ENCODE measurements at regions not wholly inside any gene's neighbourhood (a gene's known extent, or its start where the extent isn't known, plus 50 kb on each side); places are given as distances from the start of the nearest gene placed in this dataset.
A peak's percentile ranks its signal among the peaks of the same experiment; 100 is the strongest.
"Not testable (repeated sequence)": the region's sequence is repeated elsewhere in the genome, so short reads cannot be mapped to it uniquely, and the experiment has no call there.

DNA sequence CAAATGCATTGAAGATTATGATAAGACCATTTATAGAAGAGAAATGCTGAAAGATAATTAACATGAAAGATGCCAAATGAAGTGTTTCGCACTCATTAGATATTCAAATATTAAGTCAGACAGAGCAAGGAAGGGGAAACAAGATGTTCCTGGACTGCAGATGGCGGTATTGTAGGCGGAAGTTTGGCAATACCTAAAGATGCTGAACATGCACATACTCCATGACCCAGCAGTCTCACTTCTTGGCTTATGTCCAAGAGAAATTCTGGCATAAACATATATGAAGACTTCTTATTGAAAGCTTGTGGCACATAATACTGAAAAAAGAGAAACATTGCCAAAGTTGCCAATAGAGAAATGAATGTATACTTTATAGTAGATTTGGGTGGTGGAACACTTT, 325.4 kb upstream of the SEMA3C start:
- peak in 1 of 6 donors; percentile 14 for DNase-seq (ENCODE audit: low read depth in 4 of 6, low spot score in 6 of 6)
- no peaks in the 10 kb centered on the region for H3K4me1 ChIP-seq (ENCODE audit: control insufficient read depth, insufficient read depth, low read length)
- no CpG with 5 or more reads among the region's 3 CpGs for WGBS (ENCODE audit: insufficient coverage)
- H3K4me3 ChIP-seq (ENCODE audit: low read depth, low read length): no peak overlapping the region
- H3K27ac ChIP-seq (ENCODE audit: low read depth, low read length): no peak overlapping the region
- H3K36me3 ChIP-seq (ENCODE audit: control insufficient read depth, insufficient read depth, low read length): no peaks in the 10 kb centered on the region
- no peaks in the 10 kb centered on the region for H3K27me3 ChIP-seq (ENCODE audit: control insufficient read depth, insufficient read depth, low read length)
- no peaks in the 10 kb centered on the region for H3K9me3 ChIP-seq (ENCODE audit: control insufficient read depth, insufficient read depth, low read length)

- H3K36me3 ChIP-seq (ENCODE audit: control insufficient read depth, insufficient read depth, low read length): no peaks in the 10 kb centered on the region
- H3K4me1 ChIP-seq (ENCODE audit: control insufficient read depth, insufficient read depth, low read length): peaks cover 7% of the 10 kb centered on the region
- H3K27me3 ChIP-seq (ENCODE audit: control insufficient read depth, insufficient read depth, low read length): no peaks in the 10 kb centered on the region
- H3K9me3 ChIP-seq (ENCODE audit: control insufficient read depth, insufficient read depth, low read length): no peaks in the 10 kb centered on the region
- 100% methylated on average over 2 of the region's 2 CpGs for WGBS (ENCODE audit: insufficient coverage)
- H3K4me3 ChIP-seq (ENCODE audit: low read depth, low read length): no peak overlapping the region
- H3K27ac ChIP-seq (ENCODE audit: low read depth, low read length): no peak overlapping the region
- no peak for DNase-seq (ENCODE audit: low read depth in 4 of 6, low spot score in 6 of 6)
Observed at GRCh38 chr7:81236560-81236959, 317.7 kb upstream of the SEMA3C start.

DNA sequence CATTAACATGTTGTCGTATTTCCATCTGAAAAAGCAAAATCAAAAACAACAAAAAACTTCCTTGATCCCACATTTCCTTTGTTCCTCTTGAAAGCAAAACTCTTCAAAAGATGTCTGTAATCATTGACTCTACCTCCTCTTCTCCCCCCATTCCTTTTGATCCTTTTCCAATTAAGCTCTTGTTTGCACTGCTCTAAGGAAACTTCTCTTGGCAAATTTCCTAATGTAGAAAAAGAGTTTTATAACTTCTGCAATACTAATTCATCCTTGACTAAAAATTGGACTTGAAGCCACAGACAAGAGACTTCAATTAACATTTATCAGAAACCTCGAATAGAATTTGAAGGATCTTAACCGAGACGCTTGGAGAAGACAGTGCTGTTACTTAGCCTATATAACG, 317.1 kb upstream of the SEMA3C start:
- Histone ChIP-seq H3K4me1 (ENCODE audit: control insufficient read depth, insufficient read depth, low read length) (peaks cover 7% of the 10 kb centered on the region), H3K27ac (ENCODE audit: low read depth, low read length) (no peak overlapping the region), H3K9me3 (ENCODE audit: control insufficient read depth, insufficient read depth, low read length) (no peaks in the 10 kb centered on the region), H3K27me3 (ENCODE audit: control insufficient read depth, insufficient read depth, low read length) (no peaks in the 10 kb centered on the region), H3K36me3 (ENCODE audit: control insufficient read depth, insufficient read depth, low read length) (no peaks in the 10 kb centered on the region), H3K4me3 (ENCODE audit: low read depth, low read length) (no peak overlapping the region)
- WGBS (ENCODE audit: insufficient coverage): 44% methylated on average over 1 of the region's 5 CpGs
- DNase-seq (ENCODE audit: low read depth in 4 of 6, low spot score in 6 of 6): peak in 1 of 6 donors; percentile 17

GRCh38 chr7:81234896-81235295, 316.0 kb upstream of the SEMA3C start:
- H3K4me3 ChIP-seq (ENCODE audit: low read depth, low read length): no peak overlapping the region
- H3K9me3 ChIP-seq (ENCODE audit: control insufficient read depth, insufficient read depth, low read length): no peaks in the 10 kb centered on the region
- WGBS (ENCODE audit: insufficient coverage): 83% methylated on average over 1 of the region's 1 CpG
- no peaks in the 10 kb centered on the region for H3K27me3 ChIP-seq (ENCODE audit: control insufficient read depth, insufficient read depth, low read length)
- H3K27ac ChIP-seq (ENCODE audit: low read depth, low read length): no peak overlapping the region
- peaks cover 7% of the 10 kb centered on the region for H3K4me1 ChIP-seq (ENCODE audit: control insufficient read depth, insufficient read depth, low read length)
- no peaks in the 10 kb centered on the region for H3K36me3 ChIP-seq (ENCODE audit: control insufficient read depth, insufficient read depth, low read length)
- no peak for DNase-seq (ENCODE audit: low read depth in 4 of 6, low spot score in 6 of 6)

DNA sequence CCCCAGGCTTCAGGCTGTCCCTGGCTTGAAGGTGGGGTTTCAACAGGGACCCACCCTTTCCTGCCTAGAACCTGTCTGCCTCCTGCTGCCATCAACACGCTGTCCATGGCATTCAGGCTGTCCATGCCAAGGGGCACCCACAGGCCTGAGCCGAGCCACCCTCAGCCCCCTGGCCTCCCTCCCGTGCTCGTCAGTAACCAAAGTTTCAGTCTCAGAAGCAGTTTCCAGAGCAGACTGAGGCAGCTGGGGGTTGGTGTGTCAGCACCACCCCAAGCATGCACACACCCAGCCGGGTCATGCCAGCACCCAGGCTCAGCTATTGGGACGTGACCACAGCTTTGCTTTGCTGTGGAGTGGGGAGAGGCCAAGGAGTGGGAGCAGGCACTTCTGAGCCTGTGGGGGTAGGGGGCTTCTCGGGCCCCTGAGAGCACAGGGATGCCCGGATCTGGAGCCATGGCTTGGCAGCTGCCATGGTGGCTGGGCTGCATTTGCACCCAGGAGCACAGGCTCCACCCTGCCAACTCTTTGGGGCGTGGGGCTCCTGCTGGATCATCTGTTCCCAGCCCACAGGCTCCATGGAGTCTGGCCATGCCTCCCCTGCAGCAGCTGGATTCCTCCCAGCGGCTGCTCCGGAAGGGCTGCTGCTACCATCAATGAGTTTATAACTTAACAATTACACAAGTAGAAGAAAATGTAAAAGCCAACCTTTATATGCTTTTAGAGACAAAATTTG, 314.5 kb upstream of the SEMA3C start:
- Histone ChIP-seq H3K27me3 (ENCODE audit: control insufficient read depth, insufficient read depth, low read length) (no peaks in the 10 kb centered on the region), H3K27ac (ENCODE audit: low read depth, low read length) (no peak overlapping the region), H3K36me3 (ENCODE audit: control insufficient read depth, insufficient read depth, low read length) (no peaks in the 10 kb centered on the region), H3K4me1 (ENCODE audit: control insufficient read depth, insufficient read depth, low read length) (peaks cover 7% of the 10 kb centered on the region), H3K4me3 (ENCODE audit: low read depth, low read length) (no peak overlapping the region), H3K9me3 (ENCODE audit: control insufficient read depth, insufficient read depth, low read length) (no peaks in the 10 kb centered on the region)
- no peak for DNase-seq (ENCODE audit: low read depth in 4 of 6, low spot score in 6 of 6)
- WGBS (ENCODE audit: insufficient coverage): 93% methylated on average over 8 of the region's 11 CpGs

GRCh38 chr7:81232084-81232799, 313.4 kb upstream of the SEMA3C start:
- peak in 1 of 6 donors; percentile 61 for DNase-seq (ENCODE audit: low read depth in 4 of 6, low spot score in 6 of 6)
- Histone ChIP-seq H3K4me1 (ENCODE audit: control insufficient read depth, insufficient read depth, low read length) (peaks cover 7% of the 10 kb centered on the region), H3K9me3 (ENCODE audit: control insufficient read depth, insufficient read depth, low read length) (no peaks in the 10 kb centered on the region), H3K27me3 (ENCODE audit: control insufficient read depth, insufficient read depth, low read length) (no peaks in the 10 kb centered on the region), H3K36me3 (ENCODE audit: control insufficient read depth, insufficient read depth, low read length) (no peaks in the 10 kb centered on the region), H3K27ac (ENCODE audit: low read depth, low read length) (no peak overlapping the region), H3K4me3 (ENCODE audit: low read depth, low read length) (no peak overlapping the region)
- WGBS (ENCODE audit: insufficient coverage): 44% methylated on average over 7 of the region's 8 CpGs

- Histone ChIP-seq H3K36me3 (ENCODE audit: control insufficient read depth, insufficient read depth, low read length) (no peaks in the 10 kb centered on the region), H3K4me3 (ENCODE audit: low read depth, low read length) (no peak overlapping the region), H3K9me3 (ENCODE audit: control insufficient read depth, insufficient read depth, low read length) (no peaks in the 10 kb centered on the region), H3K27me3 (ENCODE audit: control insufficient read depth, insufficient read depth, low read length) (no peaks in the 10 kb centered on the region), H3K4me1 (ENCODE audit: control insufficient read depth, insufficient read depth, low read length) (peaks cover 7% of the 10 kb centered on the region), H3K27ac (ENCODE audit: low read depth, low read length) (no peak overlapping the region)
- WGBS (ENCODE audit: insufficient coverage): 48% methylated on average over 5 of the region's 5 CpGs
- peak in 4 of 6 donors; percentile 22 to 78 (median 45) for DNase-seq (ENCODE audit: low read depth in 4 of 6, low spot score in 6 of 6)
Observed at GRCh38 chr7:81231301-81231838, 312.5 kb upstream of the SEMA3C start.

DNA sequence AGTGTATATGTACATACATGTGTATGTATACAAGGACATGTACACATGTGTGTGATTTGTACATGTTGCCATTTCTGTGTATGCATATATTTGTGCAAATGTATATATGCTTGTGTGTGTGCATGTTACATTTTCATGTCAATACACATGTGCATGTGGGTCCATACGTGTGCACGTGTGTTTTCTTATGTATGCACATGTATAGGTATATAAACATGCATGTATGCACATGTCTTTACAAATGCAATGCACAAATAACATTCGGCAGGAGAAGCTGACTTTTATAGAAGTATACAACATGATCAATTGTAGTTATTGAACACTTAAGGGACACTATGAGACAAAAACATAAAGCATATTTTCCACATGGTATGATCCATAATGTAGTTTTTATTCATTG, 307.4 kb upstream of the SEMA3C start:
- no peaks in the 10 kb centered on the region for H3K4me1 ChIP-seq (ENCODE audit: control insufficient read depth, insufficient read depth, low read length)
- WGBS (ENCODE audit: insufficient coverage): no CpG with 5 or more reads among the region's 3 CpGs
- no peaks in the 10 kb centered on the region for H3K27me3 ChIP-seq (ENCODE audit: control insufficient read depth, insufficient read depth, low read length)
- H3K4me3 ChIP-seq (ENCODE audit: low read depth, low read length): no peak overlapping the region
- no peak overlapping the region for H3K27ac ChIP-seq (ENCODE audit: low read depth, low read length)
- H3K36me3 ChIP-seq (ENCODE audit: control insufficient read depth, insufficient read depth, low read length): no peaks in the 10 kb centered on the region
- no peak for DNase-seq (ENCODE audit: low read depth in 4 of 6, low spot score in 6 of 6)
- peaks cover 2% of the 10 kb centered on the region for H3K9me3 ChIP-seq (ENCODE audit: control insufficient read depth, insufficient read depth, low read length)

- not testable (repeated sequence) for H3K4me3 ChIP-seq (ENCODE audit: low read depth, low read length); H3K9me3 ChIP-seq (ENCODE audit: control insufficient read depth, insufficient read depth, low read length); H3K27ac ChIP-seq (ENCODE audit: low read depth, low read length); DNase-seq (ENCODE audit: low read depth in 4 of 6, low spot score in 6 of 6); H3K36me3 ChIP-seq (ENCODE audit: control insufficient read depth, insufficient read depth, low read length); H3K4me1 ChIP-seq (ENCODE audit: control insufficient read depth, insufficient read depth, low read length); H3K27me3 ChIP-seq (ENCODE audit: control insufficient read depth, insufficient read depth, low read length)
- 100% methylated on average over 2 of the region's 2 CpGs for WGBS (ENCODE audit: insufficient coverage)
Observed at GRCh38 chr7:81222692-81223091, 303.8 kb upstream of the SEMA3C start.
